ENCODE measurements at regions not wholly inside any gene's neighbourhood (a gene's known extent, or its start where the extent isn't known, plus 50 kb on each side); places are given as distances from the start of the nearest gene placed in this dataset.

GRCh38 chr5:117143406-117143805 lies 568.8 kb upstream of the SEMA6A start:
- no peak for DNase-seq
- Histone ChIP-seq H3K27ac (no peak overlapping the region), H3K36me3 (no peaks in the 10 kb centered on the region), H3K4me1 (no peaks in the 10 kb centered on the region), H3K4me3 (no peak overlapping the region), H3K27me3 (no peaks in the 10 kb centered on the region), H3K9me3 (no peaks in the 10 kb centered on the region)
- intact Hi-C loops (cut with DNase I; ENCODE audit: low total_unique reads): no loop called here
- TF ChIP-seq EP300 (IDR thresholded peaks at IDR 0.05): no peak
- no peak for TF ChIP-seq POLR2A (IDR thresholded peaks at IDR 0.05)
- no peak for TF ChIP-seq CTCF (IDR thresholded peaks at IDR 0.05)
- no peak for TF ChIP-seq POLR2AphosphoS5 (IDR thresholded peaks at IDR 0.05)

- Histone ChIP-seq H3K4me3 (no peak overlapping the region), H3K27me3 (no peaks in the 10 kb centered on the region), H3K27ac (no peak overlapping the region), H3K9me3 (no peaks in the 10 kb centered on the region), H3K4me1 (no peaks in the 10 kb centered on the region), H3K36me3 (no peaks in the 10 kb centered on the region)
- TF ChIP-seq CTCF (IDR thresholded peaks at IDR 0.05) (no peak), POLR2A (IDR thresholded peaks at IDR 0.05) (no peak), EP300 (IDR thresholded peaks at IDR 0.05) (no peak), POLR2AphosphoS5 (IDR thresholded peaks at IDR 0.05) (no peak)
- 90 to 94% (median 91%) methylated on average over 3 of the region's 3 CpGs for WGBS, 5 donors
- intact Hi-C loops (cut with DNase I; ENCODE audit: low total_unique reads): no loop called here
- no peak for DNase-seq
Measured at GRCh38 chr5:117138523-117138922, 563.9 kb upstream of the SEMA6A start.

DNA sequence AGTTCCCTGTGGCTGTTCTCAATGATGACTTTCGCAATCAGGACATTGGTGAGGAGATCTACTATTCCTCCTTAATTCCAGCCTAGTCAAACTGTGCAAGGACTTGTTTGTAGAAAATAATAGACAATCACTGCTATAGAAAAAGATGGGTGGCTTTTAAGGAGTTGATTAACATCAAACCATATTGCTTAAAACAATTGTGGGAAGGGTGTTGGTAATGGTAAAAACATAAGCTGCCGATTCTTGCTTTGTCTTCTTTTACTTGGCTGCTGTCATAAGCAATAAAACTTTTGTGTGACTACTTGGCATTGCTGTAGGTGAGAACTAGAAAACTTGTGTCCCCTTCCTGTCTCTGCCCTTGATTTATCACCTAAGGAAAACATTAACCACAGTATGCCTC lies 561.2 kb upstream of the SEMA6A start:
- no peaks in the 10 kb centered on the region for H3K9me3 ChIP-seq
- 70 to 91% (median 85%) methylated on average over 2 of the region's 2 CpGs for WGBS, 5 donors
- no peaks in the 10 kb centered on the region for H3K27me3 ChIP-seq

DNA sequence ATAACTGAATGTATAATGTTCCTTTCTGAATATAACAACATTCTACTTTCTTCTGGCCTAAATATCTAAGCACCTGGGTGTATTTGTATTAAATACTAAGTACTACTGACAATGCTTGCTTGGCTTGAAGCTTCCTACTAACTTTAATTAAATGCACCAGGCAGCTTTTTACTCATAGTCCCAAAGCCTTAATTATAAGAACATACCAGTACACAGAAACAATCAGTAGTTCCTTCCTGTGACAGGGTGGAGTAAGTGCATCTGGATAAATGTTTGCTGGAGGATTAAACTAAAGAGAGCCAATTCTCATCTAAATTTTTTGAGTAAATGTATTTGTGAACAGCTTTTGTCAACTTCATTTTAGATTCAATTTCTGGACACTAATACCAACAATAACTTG lies 558.6 kb upstream of the SEMA6A start:
- Histone ChIP-seq H3K9me3 (no peaks in the 10 kb centered on the region), H3K27me3 (no peaks in the 10 kb centered on the region), H3K4me1 (peaks cover 0 to 16% (median 3%) of the 10 kb centered on the region in 4 donors), H3K4me3 (no peak overlapping the region), H3K36me3 (no peaks in the 10 kb centered on the region), H3K27ac (no peak overlapping the region)
- no peak for DNase-seq
- intact Hi-C loops (cut with DNase I; ENCODE audit: low total_unique reads): no loop called here
- no peak for TF ChIP-seq EP300 (IDR thresholded peaks at IDR 0.05)
- no peak for TF ChIP-seq POLR2A (IDR thresholded peaks at IDR 0.05)
- TF ChIP-seq CTCF (IDR thresholded peaks at IDR 0.05): no peak
- TF ChIP-seq POLR2AphosphoS5 (IDR thresholded peaks at IDR 0.05): no peak

More for the DNA sequence above, 561.2 kb upstream of the SEMA6A start:
- no peaks in the 10 kb centered on the region for H3K36me3 ChIP-seq
- no peak for DNase-seq
- H3K4me3 ChIP-seq: no peak overlapping the region
- intact Hi-C loops (cut with DNase I; ENCODE audit: low total_unique reads): no loop called here
- no peak overlapping the region for H3K27ac ChIP-seq
- no peak for TF ChIP-seq EP300 (IDR thresholded peaks at IDR 0.05)
- no peak for TF ChIP-seq POLR2A (IDR thresholded peaks at IDR 0.05)
- TF ChIP-seq POLR2AphosphoS5 (IDR thresholded peaks at IDR 0.05): no peak
- no peak for TF ChIP-seq CTCF (IDR thresholded peaks at IDR 0.05)
- peaks cover 0 to 7% (median 3%) of the 10 kb centered on the region in 4 donors for H3K4me1 ChIP-seq

GRCh38 chr5:117131876-117132275 lies 557.3 kb upstream of the SEMA6A start:
- TF ChIP-seq POLR2A (IDR thresholded peaks at IDR 0.05) (no peak), EP300 (IDR thresholded peaks at IDR 0.05) (no peak), POLR2AphosphoS5 (IDR thresholded peaks at IDR 0.05) (no peak), CTCF (IDR thresholded peaks at IDR 0.05) (no peak)
- DNase-seq: no peak
- Histone ChIP-seq H3K9me3 (no peaks in the 10 kb centered on the region), H3K4me3 (no peak overlapping the region), H3K4me1 (peaks cover 0 to 16% (median 3%) of the 10 kb centered on the region in 4 donors), H3K36me3 (no peaks in the 10 kb centered on the region), H3K27ac (no peak overlapping the region), H3K27me3 (no peaks in the 10 kb centered on the region)
- intact Hi-C loops (cut with DNase I; ENCODE audit: low total_unique reads): no loop called here
